Caco-2 (cell line): ENCODE measurements at regions not wholly inside any gene's neighbourhood (a gene's known extent, or its start where the extent isn't known, plus 50 kb on each side); places are given as distances from the start of the nearest gene placed in this dataset.
A peak's percentile ranks its signal among the peaks of the same experiment; 100 is the strongest.

Experiments used
- BruUV-seq: library from RNA; stranded (reverse); fragments of 400-500 nt; replicated peaks from 2 replicates; lab custom pipeline; 2021; lab: Mats Ljungman, UMichigan
- CTCF ChIA-PET: fragments of 300-600 bp; sonication (Branson Sonifier 250); formaldehyde crosslinking; loops from one replicate; lab custom pipeline; 2022; ENCODE audit warnings: antibody characterized with exemption; lab: Charles Lee
- POLR2A ChIA-PET: fragments of 300-600 bp; sonication (Branson Sonifier 250); formaldehyde crosslinking; loops from one replicate; lab custom pipeline; 2022; ENCODE audit warnings: antibody characterized with exemption; lab: Charles Lee
- DNase-seq, 2 experiments: peaks; one replicate each; pipeline versions ENCODE4 v3.0.0 to v3.0.0-alpha.2; 2020 to 2022
- H3K27me3 ChIP-seq: replicated peaks from 2 replicates; pipeline ENCODE4 v1.6.0; 2011; ENCODE audit warnings: low read length; ENCODE audit not compliant: control insufficient read depth, insufficient read depth
- H3K36me3 ChIP-seq: 2 replicates; pipeline ENCODE4 v1.5.1; 2011; ENCODE audit warnings: low read length; ENCODE audit not compliant: control insufficient read depth, insufficient read depth
- H3K4me1 ChIP-seq: fragments of 250-450 bp; sonication (Bioruptor Pico); 2 replicates; pipeline ENCODE4 v1.5.1; 2020; ENCODE audit warnings: mild to moderate bottlenecking
- H3K4me3 ChIP-seq: 2 replicates; pipeline ENCODE4 v1.5.1; 2011; ENCODE audit warnings: low read depth, mild to moderate bottlenecking, control low read depth, low read length
- H3K9me3 ChIP-seq: fragments of 250-450 bp; sonication (Bioruptor Pico); 2 replicates; pipeline ENCODE4 v1.5.1; 2020; ENCODE audit warnings: mild to moderate bottlenecking, moderate library complexity
- H3K27ac Mint-ChIP-seq: one replicate; pipeline ENCODE4 v1.8.0; 2022; ENCODE audit warnings: mixed read lengths; ENCODE audit not compliant: unreplicated experiment
- H3K27me3 Mint-ChIP-seq: one replicate; pipeline ENCODE4 v1.8.0; 2022; ENCODE audit warnings: mixed read lengths; ENCODE audit not compliant: insufficient read depth, unreplicated experiment
- H3K36me3 Mint-ChIP-seq: one replicate; pipeline ENCODE4 v1.8.0; 2022; ENCODE audit warnings: mild to moderate bottlenecking, mixed read lengths; ENCODE audit not compliant: insufficient read depth, unreplicated experiment
- H3K4me1 Mint-ChIP-seq: one replicate; pipeline ENCODE4 v1.8.0; 2022; ENCODE audit warnings: low read depth, mixed read lengths; ENCODE audit not compliant: unreplicated experiment
- H3K4me3 Mint-ChIP-seq: one replicate; pipeline ENCODE4 v1.8.0; 2022; ENCODE audit warnings: mild to moderate bottlenecking, moderate library complexity, mixed read lengths; ENCODE audit not compliant: unreplicated experiment
- H3K9me3 Mint-ChIP-seq: one replicate; pipeline ENCODE4 v1.8.0; 2022; ENCODE audit warnings: mixed read lengths; ENCODE audit not compliant: unreplicated experiment
- intact Hi-C: fragments of 100-400 bp; cut with micrococcal nuclease; formaldehyde crosslinking; loops from one replicate; pipeline ENCODE4 v1.10.0; 2022; ENCODE audit not compliant: unreplicated experiment
- TF ChIP-seq, protein P1 (sequence below), 2 experiments: fragments of 200-600 bp in 1 of 2; IDR thresholded peaks; 1 replicate in 1 of 2; 2 replicates in 1 of 2; pipeline versions ENCODE4 v1.5.1 to v1.8.0; 2011 to 2022; ENCODE audit warnings: antibody characterized with exemption in 1 of 2, control low read depth in 1 of 2, inconsistent platforms in 1 of 2, low read depth in 1 of 2, low read length in 1 of 2, mild to moderate bottlenecking in 1 of 2, moderate library complexity in 1 of 2; ENCODE audit not compliant: insufficient read depth in 1 of 2, severe bottlenecking in 1 of 2, unreplicated experiment in 1 of 2

DNA sequence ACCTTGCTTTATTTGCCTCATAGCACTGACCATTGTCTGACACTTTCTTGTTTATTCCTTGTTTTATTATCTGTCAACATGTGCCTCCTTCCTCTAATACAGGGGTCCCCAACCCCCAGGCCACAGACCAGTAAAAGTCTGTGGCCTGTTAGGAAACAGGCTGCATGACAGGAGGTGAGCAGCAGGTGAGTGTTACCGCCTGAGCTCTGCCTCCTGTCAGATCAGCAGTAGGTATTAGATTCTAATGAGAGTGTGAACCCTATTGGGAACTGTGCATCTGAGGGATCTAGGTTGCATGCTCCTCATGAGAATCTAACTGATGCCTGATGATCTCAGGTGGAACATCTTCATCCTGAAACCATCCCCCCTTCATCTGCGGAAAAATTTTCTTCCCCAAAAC, 228.0 kb downstream of the HINT1 start:
- Mint-ChIP-seq H3K36me3 (no peaks in the 10 kb centered on the region), H3K4me3 (no peak overlapping the region)
- POLR2A ChIA-PET = no interaction called here

DNA sequence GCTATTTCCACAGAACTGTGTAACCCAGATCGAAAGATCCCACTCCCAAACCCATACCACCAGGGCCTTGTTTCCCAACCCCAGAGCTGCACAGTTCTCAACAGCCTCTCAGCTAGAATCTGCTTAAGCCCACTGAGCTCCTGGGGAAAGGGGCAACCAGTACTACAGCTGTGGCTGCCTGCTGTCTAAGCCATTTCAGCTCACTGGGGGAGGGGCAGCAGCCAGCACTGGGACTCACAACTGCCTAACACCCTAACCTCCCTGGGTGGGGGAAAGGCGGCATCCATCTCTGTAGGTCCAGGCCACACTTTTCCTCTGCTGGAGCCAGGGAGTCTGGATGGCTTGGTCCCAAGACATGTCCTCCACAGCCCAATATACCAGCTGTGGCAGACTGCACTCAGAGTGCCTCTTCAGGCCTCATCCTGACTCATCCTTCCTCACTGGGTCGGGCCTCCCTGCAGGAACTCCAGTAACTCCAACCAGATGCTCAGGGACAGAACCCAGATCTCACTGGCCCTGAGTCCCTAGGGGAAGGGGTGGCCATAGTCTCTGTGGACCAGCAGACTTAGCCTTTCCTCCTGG, 241.4 kb downstream of the HINT1 start:
- DNase-seq = no peak
- H3K9me3 Mint-ChIP-seq = peaks cover 10% of the 10 kb centered on the region
- ChIA-PET CTCF (no interaction called here), POLR2A (no interaction called here)
- H3K27me3 Mint-ChIP-seq = peaks cover 2% of the 10 kb centered on the region
- no peak overlapping the region for H3K27ac Mint-ChIP-seq
- Histone ChIP-seq H3K9me3 (no peaks in the 10 kb centered on the region), H3K27me3 (no peaks in the 10 kb centered on the region), H3K4me1 (no peaks in the 10 kb centered on the region), H3K36me3 (no peaks in the 10 kb centered on the region), H3K4me3 (no peak overlapping the region)
- H3K4me3 Mint-ChIP-seq = no peak overlapping the region
- BruUV-seq = no TSS peak
- TF ChIP-seq, protein P1, sequence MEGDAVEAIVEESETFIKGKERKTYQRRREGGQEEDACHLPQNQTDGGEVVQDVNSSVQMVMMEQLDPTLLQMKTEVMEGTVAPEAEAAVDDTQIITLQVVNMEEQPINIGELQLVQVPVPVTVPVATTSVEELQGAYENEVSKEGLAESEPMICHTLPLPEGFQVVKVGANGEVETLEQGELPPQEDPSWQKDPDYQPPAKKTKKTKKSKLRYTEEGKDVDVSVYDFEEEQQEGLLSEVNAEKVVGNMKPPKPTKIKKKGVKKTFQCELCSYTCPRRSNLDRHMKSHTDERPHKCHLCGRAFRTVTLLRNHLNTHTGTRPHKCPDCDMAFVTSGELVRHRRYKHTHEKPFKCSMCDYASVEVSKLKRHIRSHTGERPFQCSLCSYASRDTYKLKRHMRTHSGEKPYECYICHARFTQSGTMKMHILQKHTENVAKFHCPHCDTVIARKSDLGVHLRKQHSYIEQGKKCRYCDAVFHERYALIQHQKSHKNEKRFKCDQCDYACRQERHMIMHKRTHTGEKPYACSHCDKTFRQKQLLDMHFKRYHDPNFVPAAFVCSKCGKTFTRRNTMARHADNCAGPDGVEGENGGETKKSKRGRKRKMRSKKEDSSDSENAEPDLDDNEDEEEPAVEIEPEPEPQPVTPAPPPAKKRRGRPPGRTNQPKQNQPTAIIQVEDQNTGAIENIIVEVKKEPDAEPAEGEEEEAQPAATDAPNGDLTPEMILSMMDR (IDR thresholded peaks at IDR 0.05; ENCODE audit: insufficient read depth in 1 of 2, low read depth in 1 of 2, low read length in 1 of 2, severe bottlenecking in 1 of 2, unreplicated experiment in 1 of 2) = no peak
- intact Hi-C loops = no loop called here
- no peaks in the 10 kb centered on the region for H3K36me3 Mint-ChIP-seq
- no peaks in the 10 kb centered on the region for H3K4me1 Mint-ChIP-seq

More for the DNA sequence above, 228.0 kb downstream of the HINT1 start:
- DNase-seq = no peak
- Histone ChIP-seq H3K4me1 (peaks cover 14% of the 10 kb centered on the region), H3K9me3 (no peaks in the 10 kb centered on the region; the same call in 1 of the 2 replicates), H3K4me3 (no peak overlapping the region), H3K36me3 (no peaks in the 10 kb centered on the region), H3K27me3 (no peaks in the 10 kb centered on the region)
- Mint-ChIP-seq H3K27ac (no peak overlapping the region), H3K27me3 (no peaks in the 10 kb centered on the region), H3K9me3 (no peaks in the 10 kb centered on the region), H3K4me1 (peaks cover 14% of the 10 kb centered on the region)
- no TSS peak for BruUV-seq
- intact Hi-C loops = no loop called here
- TF ChIP-seq, protein P1 (IDR thresholded peaks at IDR 0.05; ENCODE audit: insufficient read depth in 1 of 2, low read depth in 1 of 2, low read length in 1 of 2, severe bottlenecking in 1 of 2, unreplicated experiment in 1 of 2) = no peak
- CTCF ChIA-PET = no interaction called here

DNA sequence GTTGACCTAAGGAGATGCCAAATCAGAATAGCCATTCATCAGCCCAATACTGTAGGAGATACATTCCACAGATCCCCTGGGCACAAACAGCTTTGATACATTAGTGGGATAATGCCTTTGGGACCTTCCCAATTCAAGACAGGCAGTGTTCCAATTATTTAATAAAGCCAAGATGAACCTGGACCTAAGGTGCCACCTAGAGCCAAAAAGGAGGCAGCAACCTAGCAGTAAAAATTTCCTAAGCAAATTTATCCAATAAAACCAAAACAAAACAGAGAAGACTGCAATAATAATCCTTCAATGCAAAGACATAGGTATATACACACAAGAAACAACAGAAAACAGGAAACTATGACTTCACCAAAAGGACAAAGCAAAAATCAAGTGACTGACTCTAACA, 253.0 kb downstream of the HINT1 start:
- Mint-ChIP-seq H3K36me3 (no peaks in the 10 kb centered on the region), H3K9me3 (peaks cover 23% of the 10 kb centered on the region), H3K27ac (no peak overlapping the region), H3K4me3 (no peak overlapping the region), H3K27me3 (no peaks in the 10 kb centered on the region), H3K4me1 (peaks cover 7% of the 10 kb centered on the region)
- no TSS peak for BruUV-seq
- no peak overlapping the region for H3K4me3 ChIP-seq
- ChIA-PET POLR2A (no interaction called here), CTCF (no interaction called here)
- H3K9me3 ChIP-seq = no peaks in the 10 kb centered on the region
- no peaks in the 10 kb centered on the region for H3K36me3 ChIP-seq
- intact Hi-C loops = loop anchor here (1.0 kb wide), 1 partner anchor 41 kb away; no protein-coding TSS in a partner anchor
- no peaks in the 10 kb centered on the region for H3K4me1 ChIP-seq
- H3K27me3 ChIP-seq = no peaks in the 10 kb centered on the region
- TF ChIP-seq, protein P1 (IDR thresholded peaks at IDR 0.05; ENCODE audit: insufficient read depth in 1 of 2, low read depth in 1 of 2, low read length in 1 of 2, severe bottlenecking in 1 of 2, unreplicated experiment in 1 of 2) = peak in 1 of 2 experiments; percentile 16
- DNase-seq = no peak
